HEK293T (cell line): ENCODE measurements at regions not wholly inside any gene's neighbourhood (a gene's known extent, or its start where the extent isn't known, plus 50 kb on each side); places are given as distances from the start of the nearest gene placed in this dataset.

ENCODE experiments used
- BHLHE40 ChIP-seq: fragments of 450-650 bp; IDR thresholded peaks from 2 replicates; pipeline ENCODE4 v1.6.1; 2016; ENCODE audit warnings: mild to moderate bottlenecking, moderate library complexity, borderline replicate concordance
- ELF4 ChIP-seq: fragments of 450-650 bp; IDR thresholded peaks from 2 replicates; pipeline ENCODE4 v1.6.1; 2017; ENCODE audit warnings: antibody characterized with exemption
- FOXA1 ChIP-seq: fragments of 450-650 bp; IDR thresholded peaks from 2 replicates; pipeline ENCODE4 v1.6.1; 2016; ENCODE audit warnings: mild to moderate bottlenecking
- FOXK2 ChIP-seq: fragments of 450-650 bp; IDR thresholded peaks from 2 replicates; pipeline ENCODE4 v1.6.1; 2016; ENCODE audit warnings: mild to moderate bottlenecking
- FOXM1 ChIP-seq: fragments of 450-650 bp; IDR thresholded peaks from 2 replicates; pipeline ENCODE4 v1.6.1; 2017; ENCODE audit warnings: mild to moderate bottlenecking, borderline replicate concordance
- HDGF ChIP-seq: fragments of 450-650 bp; IDR thresholded peaks from 2 replicates; pipeline ENCODE4 v1.6.1; 2017; ENCODE audit warnings: antibody characterized with exemption, borderline replicate concordance
- L3MBTL2 ChIP-seq: fragments of 450-650 bp; conservative IDR thresholded peaks from 2 replicates; pipeline ENCODE4 v1.6.1; 2016; ENCODE audit warnings: mild to moderate bottlenecking
- LEF1 ChIP-seq: fragments of 450-650 bp; IDR thresholded peaks from 2 replicates; pipeline ENCODE4 v1.6.1; 2017; ENCODE audit warnings: mild to moderate bottlenecking, borderline replicate concordance
- NFRKB ChIP-seq: fragments of 450-650 bp; IDR thresholded peaks from 2 replicates; pipeline ENCODE4 v1.6.1; 2016; ENCODE audit warnings: mild to moderate bottlenecking, moderate library complexity
- SP1 ChIP-seq: fragments of 450-650 bp; IDR thresholded peaks from 2 replicates; pipeline ENCODE4 v1.6.1; 2017
- SUZ12 ChIP-seq: fragments of 450-650 bp; IDR thresholded peaks from 2 replicates; pipeline ENCODE4 v1.6.1; 2016; ENCODE audit warnings: mild to moderate bottlenecking
- TARDBP ChIP-seq: fragments of 450-650 bp; IDR thresholded peaks from 2 replicates; pipeline ENCODE4 v1.6.1; 2016
- ZNF384 ChIP-seq: fragments of 450-650 bp; IDR thresholded peaks from 2 replicates; pipeline ENCODE4 v1.6.1; 2016
- TF ChIP-seq, protein P1 (sequence below): fragments of 450-650 bp; IDR thresholded peaks from 2 replicates; pipeline ENCODE4 v1.6.1; 2016

GRCh38 chr3:154496540-154496939 lies 66.5 kb upstream of the GPR149 start:
- TF ChIP-seq, protein P1, sequence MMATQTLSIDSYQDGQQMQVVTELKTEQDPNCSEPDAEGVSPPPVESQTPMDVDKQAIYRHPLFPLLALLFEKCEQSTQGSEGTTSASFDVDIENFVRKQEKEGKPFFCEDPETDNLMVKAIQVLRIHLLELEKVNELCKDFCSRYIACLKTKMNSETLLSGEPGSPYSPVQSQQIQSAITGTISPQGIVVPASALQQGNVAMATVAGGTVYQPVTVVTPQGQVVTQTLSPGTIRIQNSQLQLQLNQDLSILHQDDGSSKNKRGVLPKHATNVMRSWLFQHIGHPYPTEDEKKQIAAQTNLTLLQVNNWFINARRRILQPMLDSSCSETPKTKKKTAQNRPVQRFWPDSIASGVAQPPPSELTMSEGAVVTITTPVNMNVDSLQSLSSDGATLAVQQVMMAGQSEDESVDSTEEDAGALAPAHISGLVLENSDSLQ = no peak
- no peak for TF ChIP-seq SUZ12
- TF ChIP-seq ELF4 = no peak
- no peak for TF ChIP-seq TARDBP
- no peak for TF ChIP-seq ZNF384
- no peak for TF ChIP-seq FOXK2
- no peak for TF ChIP-seq HDGF
- TF ChIP-seq SP1 = no peak
- no peak for TF ChIP-seq FOXM1
- TF ChIP-seq LEF1 = no peak
- no peak for TF ChIP-seq BHLHE40
- TF ChIP-seq L3MBTL2 = no peak
- no peak for TF ChIP-seq NFRKB
- TF ChIP-seq FOXA1 = no peak
